Upper lobe of left lung (tissue), 6 donors: ENCODE measurements at regions not wholly inside any gene's neighbourhood (a gene's known extent, or its start where the extent isn't known, plus 50 kb on each side); places are given as distances from the start of the nearest gene placed in this dataset.

Experiments
- ATAC-seq, 2 donors: fragments of 200-7000 bp; cut with Tn5 transposase; one replicate each; pipeline ENCODE4 v1.9.1; 2022; ENCODE audit warnings: mild to moderate bottlenecking in 2 of 2, moderate library complexity in 2 of 2; ENCODE audit not compliant: low FRiP score in 2 of 2
- DNase-seq, 2 donors: peaks; one replicate each; pipeline ENCODE4 v3.0.0-alpha.2; 2019 to 2020
- H3K27ac ChIP-seq, 4 donors: fragments of 200-600 bp; sonication (generic); one replicate each; pipeline ENCODE4 v1.5.1; 2016 to 2019
- H3K27me3 ChIP-seq, 4 donors: fragments of 200-600 bp; sonication (generic); one replicate each; pipeline ENCODE4 v1.5.1; 2017 to 2019
- H3K36me3 ChIP-seq, 4 donors: fragments of 200-600 bp; sonication (generic); one replicate each; pipeline ENCODE4 v1.5.1; 2016 to 2019
- H3K4me1 ChIP-seq, 4 donors: fragments of 200-600 bp; sonication (generic); one replicate each; pipeline ENCODE4 v1.5.1; 2018 to 2019
- H3K4me3 ChIP-seq, 4 donors: fragments of 200-600 bp; sonication (generic); one replicate each; pipeline ENCODE4 v1.5.1; 2017 to 2019; ENCODE audit warnings: mild to moderate bottlenecking in 2 of 4, moderate library complexity in 1 of 4
- H3K9me3 ChIP-seq, 4 donors: fragments of 200-600 bp; sonication (generic); one replicate each; pipeline ENCODE4 v1.5.1; 2018 to 2019
- EP300 ChIP-seq, 4 donors: sonication (generic); formaldehyde crosslinking; IDR thresholded peaks; one replicate each; pipeline ENCODE4 v1.5.1; 2017; ENCODE audit warnings: antibody characterized with exemption in 4 of 4, control low read depth in 2 of 4
- POLR2A ChIP-seq, 4 donors: fragments of 450-650 bp; IDR thresholded peaks; one replicate each; pipeline ENCODE4 v1.5.1; 2016 to 2017; ENCODE audit warnings: antibody characterized with exemption in 4 of 4, mild to moderate bottlenecking in 2 of 4
- POLR2AphosphoS5 ChIP-seq, 2 donors: sonication (generic); formaldehyde crosslinking; IDR thresholded peaks; one replicate each; pipeline ENCODE4 v1.5.1; 2017; ENCODE audit warnings: antibody characterized with exemption in 2 of 2
- WGBS, 2 donors: methylation state at CpG; one replicate each; pipeline ENCODE4 v1.1.5; 2017 to 2018; 5-methylcytosine and 5-hydroxymethylcytosine counted together
- small RNA-seq, 4 donors: library from RNA; depleted of rRNA; stranded (forward); fragments of <200 nt; gene quantifications; one replicate each; pipeline ENCODE3, GENCODE V24; 2016
- TF ChIP-seq, protein P1 (sequence below), 6 experiments: fragments of 450-650 bp in 4 of 6; fragments of 200-600 bp in 2 of 6; sonication (generic) in 2 of 6; IDR thresholded peaks; one replicate each; pipeline ENCODE4 v1.5.1; 2016 to 2019; ENCODE audit warnings: antibody characterized with exemption in 6 of 6
- donor health status: DM: no; HTN: no; CAD: no; lungs with moderate emphysema.
- donor health status: DM: no; HTN: yes; CAD: no; lungs with severe emphysema.

DNA sequence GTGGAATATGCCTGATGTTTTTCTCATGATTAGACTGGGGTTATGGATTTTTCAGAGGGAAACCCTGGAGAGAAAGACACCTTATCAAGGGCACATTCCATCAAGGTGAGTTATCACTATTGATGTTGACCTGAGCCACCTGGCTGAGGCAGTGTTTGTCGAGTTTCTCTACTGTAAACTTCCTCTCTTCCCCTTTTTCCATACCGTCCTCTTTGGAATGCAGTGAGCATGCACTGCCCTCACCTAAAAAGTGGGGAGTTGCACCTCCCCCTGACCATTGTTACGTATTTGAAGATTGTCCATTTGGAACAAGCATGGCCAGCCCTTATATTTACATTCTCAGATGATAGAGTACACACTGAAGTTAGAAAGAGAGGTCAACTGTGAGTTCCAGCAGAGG is 53.9 kb upstream of the PWP1 start:
- TF ChIP-seq POLR2AphosphoS5 (IDR thresholded peaks at IDR 0.05), result no peak
- TF ChIP-seq, protein P1, sequence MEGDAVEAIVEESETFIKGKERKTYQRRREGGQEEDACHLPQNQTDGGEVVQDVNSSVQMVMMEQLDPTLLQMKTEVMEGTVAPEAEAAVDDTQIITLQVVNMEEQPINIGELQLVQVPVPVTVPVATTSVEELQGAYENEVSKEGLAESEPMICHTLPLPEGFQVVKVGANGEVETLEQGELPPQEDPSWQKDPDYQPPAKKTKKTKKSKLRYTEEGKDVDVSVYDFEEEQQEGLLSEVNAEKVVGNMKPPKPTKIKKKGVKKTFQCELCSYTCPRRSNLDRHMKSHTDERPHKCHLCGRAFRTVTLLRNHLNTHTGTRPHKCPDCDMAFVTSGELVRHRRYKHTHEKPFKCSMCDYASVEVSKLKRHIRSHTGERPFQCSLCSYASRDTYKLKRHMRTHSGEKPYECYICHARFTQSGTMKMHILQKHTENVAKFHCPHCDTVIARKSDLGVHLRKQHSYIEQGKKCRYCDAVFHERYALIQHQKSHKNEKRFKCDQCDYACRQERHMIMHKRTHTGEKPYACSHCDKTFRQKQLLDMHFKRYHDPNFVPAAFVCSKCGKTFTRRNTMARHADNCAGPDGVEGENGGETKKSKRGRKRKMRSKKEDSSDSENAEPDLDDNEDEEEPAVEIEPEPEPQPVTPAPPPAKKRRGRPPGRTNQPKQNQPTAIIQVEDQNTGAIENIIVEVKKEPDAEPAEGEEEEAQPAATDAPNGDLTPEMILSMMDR (IDR thresholded peaks at IDR 0.05), result no peak
- no peak for TF ChIP-seq POLR2A (IDR thresholded peaks at IDR 0.05)
- TF ChIP-seq EP300 (IDR thresholded peaks at IDR 0.05), result no peak
- ATAC-seq, result no peak
- H3K4me1 ChIP-seq, result no peaks in the 10 kb centered on the region
- no peaks in the 10 kb centered on the region for H3K36me3 ChIP-seq
- 46 to 58% methylated on average over 3 of the region's 3 CpGs for WGBS, 2 donors
- no peak overlapping the region for H3K27ac ChIP-seq
- no peak overlapping the region for H3K4me3 ChIP-seq
- no peaks in the 10 kb centered on the region for H3K9me3 ChIP-seq
- DNase-seq, result no peak
- H3K27me3 ChIP-seq, result no peaks in the 10 kb centered on the region

DNA sequence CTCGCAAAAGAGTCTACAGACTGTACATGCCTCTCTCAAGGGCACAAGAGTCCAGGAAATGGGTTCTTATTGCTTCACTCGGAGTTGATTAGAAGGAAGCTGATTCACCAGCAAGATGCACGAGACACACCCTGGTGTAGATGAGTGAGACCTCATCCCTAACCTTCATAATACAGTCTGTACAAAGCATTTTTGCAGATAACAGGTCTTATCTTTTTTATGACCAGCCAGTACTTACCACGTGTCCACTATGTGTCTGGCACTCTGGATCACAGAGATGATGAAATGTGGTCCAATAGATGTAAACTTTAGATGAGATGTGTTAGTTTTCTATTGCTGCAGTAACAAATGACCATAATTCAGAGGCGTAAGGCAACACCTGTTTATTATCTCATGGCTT is 53.4 kb upstream of the PWP1 start:
- no peak overlapping the region for H3K4me3 ChIP-seq
- 89 to 93% methylated on average over 4 to 5 of the region's 5 CpGs for WGBS, 2 donors
- no peak for TF ChIP-seq EP300 (IDR thresholded peaks at IDR 0.05)
- TF ChIP-seq POLR2AphosphoS5 (IDR thresholded peaks at IDR 0.05), result no peak
- TF ChIP-seq, protein P1 (IDR thresholded peaks at IDR 0.05), result no peak
- no peak for TF ChIP-seq POLR2A (IDR thresholded peaks at IDR 0.05)
- no peaks in the 10 kb centered on the region for H3K36me3 ChIP-seq
- no peak overlapping the region for H3K27ac ChIP-seq
- no peaks in the 10 kb centered on the region for H3K4me1 ChIP-seq
- ATAC-seq (no peak), DNase-seq (no peak)
- H3K27me3 ChIP-seq, result no peaks in the 10 kb centered on the region
- no peaks in the 10 kb centered on the region for H3K9me3 ChIP-seq

DNA sequence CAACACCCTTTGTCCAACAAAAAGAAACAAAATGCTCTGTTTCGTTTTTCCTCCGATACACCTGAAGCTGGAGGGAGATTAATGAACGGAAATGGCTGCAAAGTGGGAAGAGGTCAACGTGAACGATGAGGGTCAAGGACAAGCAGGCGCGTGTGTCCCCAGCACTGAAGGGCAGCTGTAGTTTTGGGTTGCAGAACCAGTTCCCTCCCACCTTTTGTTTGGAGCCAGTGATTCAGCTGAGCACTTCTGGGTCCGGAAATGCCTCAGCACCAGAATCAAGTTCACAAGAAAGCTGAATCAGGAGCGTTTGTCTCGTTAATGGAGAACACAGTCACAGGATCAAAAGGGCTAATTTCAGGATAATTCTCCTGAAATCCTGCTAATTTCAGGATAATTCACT is 51.1 kb upstream of the PWP1 start:
- Histone ChIP-seq H3K36me3 (no peaks in the 10 kb centered on the region), H3K27ac (no peak overlapping the region), H3K4me3 (no peak overlapping the region), H3K4me1 (no peaks in the 10 kb centered on the region), H3K9me3 (no peaks in the 10 kb centered on the region), H3K27me3 (no peaks in the 10 kb centered on the region)
- ATAC-seq (no peak), DNase-seq (no peak)
- TF ChIP-seq, protein P1 (IDR thresholded peaks at IDR 0.05), result no peak
- TF ChIP-seq POLR2A (IDR thresholded peaks at IDR 0.05), result no peak
- no peak for TF ChIP-seq EP300 (IDR thresholded peaks at IDR 0.05)
- no peak for TF ChIP-seq POLR2AphosphoS5 (IDR thresholded peaks at IDR 0.05)
- 46 to 51% methylated on average over 10 of the region's 10 CpGs for WGBS, 2 donors

DNA sequence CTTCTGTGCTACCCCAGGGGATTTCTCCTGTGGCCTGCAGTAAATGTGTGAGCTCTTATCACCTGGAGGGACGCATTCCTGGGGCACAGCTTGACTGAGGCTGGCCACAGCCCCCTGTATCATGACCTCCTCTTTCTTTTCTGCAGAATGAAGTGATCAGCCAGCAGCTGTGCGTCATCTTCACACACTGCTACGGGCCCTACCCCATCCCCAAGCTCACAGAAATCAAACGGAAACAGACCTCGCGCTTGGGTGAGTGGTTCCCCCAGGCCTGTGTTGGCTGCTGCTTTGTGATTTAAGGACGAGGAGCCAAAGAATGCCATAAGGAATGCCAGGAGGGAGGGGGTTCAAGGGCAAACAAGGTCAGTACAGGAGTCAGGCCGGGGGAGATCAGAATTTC is 50.5 kb upstream of the PWP1 start:
- Histone ChIP-seq H3K4me1 (no peaks in the 10 kb centered on the region), H3K9me3 (no peaks in the 10 kb centered on the region), H3K27me3 (no peaks in the 10 kb centered on the region), H3K27ac (no peak overlapping the region), H3K36me3 (no peaks in the 10 kb centered on the region), H3K4me3 (no peak overlapping the region)
- DNase-seq (no peak), ATAC-seq (no peak)
- 54 to 68% methylated on average over 8 of the region's 8 CpGs for WGBS, 2 donors
- TF ChIP-seq, protein P1 (IDR thresholded peaks at IDR 0.05), result no peak
- no peak for TF ChIP-seq POLR2AphosphoS5 (IDR thresholded peaks at IDR 0.05)
- TF ChIP-seq POLR2A (IDR thresholded peaks at IDR 0.05), result no peak
- TF ChIP-seq EP300 (IDR thresholded peaks at IDR 0.05), result no peak

Small RNA genes lying in the stretch of these regions (small RNA-seq; reads per million reads assigned to genes)
- gene RF00284, result 0 reads per million in 4 donors
- gene RNA5SP371, result 0 reads per million in 4 donors
